ENCODE measurements at regions not wholly inside any gene's neighbourhood (a gene's known extent, or its start where the extent isn't known, plus 50 kb on each side); places are given as distances from the start of the nearest gene placed in this dataset.

DNA sequence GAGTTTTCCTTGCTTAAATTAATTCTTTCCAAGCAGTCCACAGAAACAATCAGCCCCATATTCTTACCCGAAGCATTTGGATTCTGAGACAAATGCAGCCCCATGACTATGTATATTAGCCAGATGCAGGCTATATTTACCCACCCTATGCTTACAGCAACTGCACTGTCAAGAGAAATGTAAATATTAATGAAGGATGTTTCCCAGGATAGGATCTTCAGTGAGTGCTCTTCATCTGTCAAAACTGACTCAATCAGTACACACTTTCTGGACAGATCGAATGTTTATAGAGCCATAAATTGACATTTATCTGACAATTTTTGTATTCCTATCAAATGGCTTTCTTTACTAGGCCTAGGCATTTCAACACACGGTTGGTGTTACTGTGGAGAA lies 725.3 kb upstream of the SEMA6A start:
- TF ChIP-seq, protein P1, sequence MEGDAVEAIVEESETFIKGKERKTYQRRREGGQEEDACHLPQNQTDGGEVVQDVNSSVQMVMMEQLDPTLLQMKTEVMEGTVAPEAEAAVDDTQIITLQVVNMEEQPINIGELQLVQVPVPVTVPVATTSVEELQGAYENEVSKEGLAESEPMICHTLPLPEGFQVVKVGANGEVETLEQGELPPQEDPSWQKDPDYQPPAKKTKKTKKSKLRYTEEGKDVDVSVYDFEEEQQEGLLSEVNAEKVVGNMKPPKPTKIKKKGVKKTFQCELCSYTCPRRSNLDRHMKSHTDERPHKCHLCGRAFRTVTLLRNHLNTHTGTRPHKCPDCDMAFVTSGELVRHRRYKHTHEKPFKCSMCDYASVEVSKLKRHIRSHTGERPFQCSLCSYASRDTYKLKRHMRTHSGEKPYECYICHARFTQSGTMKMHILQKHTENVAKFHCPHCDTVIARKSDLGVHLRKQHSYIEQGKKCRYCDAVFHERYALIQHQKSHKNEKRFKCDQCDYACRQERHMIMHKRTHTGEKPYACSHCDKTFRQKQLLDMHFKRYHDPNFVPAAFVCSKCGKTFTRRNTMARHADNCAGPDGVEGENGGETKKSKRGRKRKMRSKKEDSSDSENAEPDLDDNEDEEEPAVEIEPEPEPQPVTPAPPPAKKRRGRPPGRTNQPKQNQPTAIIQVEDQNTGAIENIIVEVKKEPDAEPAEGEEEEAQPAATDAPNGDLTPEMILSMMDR (IDR thresholded peaks at IDR 0.05), result no peak
- no peak for TF ChIP-seq EZH2phosphoT487 (IDR thresholded peaks at IDR 0.05)
- no peak for TF ChIP-seq EZH2 (IDR thresholded peaks at IDR 0.05)

Measured in neural progenitor cell (in vitro differentiated cells).